ENCODE measurements at regions not wholly inside any gene's neighbourhood (a gene's known extent, or its start where the extent isn't known, plus 50 kb on each side); places are given as distances from the start of the nearest gene placed in this dataset.

GRCh38 chr1:181349512-181349911 is 133.8 kb upstream of the CACNA1E start:
- Histone ChIP-seq H3K9me3 (replicated peaks in 1 of 2; ENCODE audit: control insufficient read depth in 1 of 2, insufficient read depth in 1 of 2, low read length in 2 of 2) (no peaks in the 10 kb centered on the region), H3K36me3 (replicated peaks in 1 of 2; ENCODE audit: control insufficient read depth in 1 of 2, insufficient read depth in 2 of 2, low read length in 2 of 2) (no peaks in the 10 kb centered on the region), H3K4me3 (replicated peaks in 1 of 3; ENCODE audit: low read depth in 2 of 3, low read length in 3 of 3) (no peak overlapping the region), H3K4me1 (ENCODE audit: control insufficient read depth in 1 of 2, insufficient read depth in 2 of 2, low read length in 2 of 2) (no peaks in the 10 kb centered on the region), H2AFZ (ENCODE audit: insufficient read depth, low read depth, low read length, poor library complexity, severe bottlenecking) (no peak overlapping the region), H3K27ac (ENCODE audit: low read depth in 1 of 2, low read length in 2 of 2) (no peak overlapping the region), H4K20me1 (ENCODE audit: insufficient read depth, low read length) (no peaks in the 10 kb centered on the region), H3K9ac (ENCODE audit: insufficient read depth, low read length, poor library complexity, severe bottlenecking) (no peak overlapping the region), H3K27me3 (ENCODE audit: control insufficient read depth in 2 of 2, insufficient read depth in 2 of 2, low read length in 2 of 2) (no peaks in the 10 kb centered on the region), H3K79me2 (ENCODE audit: insufficient read depth, low read length) (no peaks in the 10 kb centered on the region), H3K4me2 (replicated peaks; ENCODE audit: extremely low read depth, low read length, poor library complexity, severe bottlenecking) (no peak overlapping the region)
- WGBS (ENCODE audit: insufficient coverage): 96% methylated on average over 2 of the region's 2 CpGs
- TF ChIP-seq CTCF (IDR thresholded peaks at IDR 0.05): no peak
- Mint-ChIP-seq H3K4me1 (no peaks in the 10 kb centered on the region), H3K27me3 (ENCODE audit: low read depth in 3 of 3) (peaks cover 4 to 6% (median 4%) of the 10 kb centered on the region in 3 donors), H3K36me3 (no peaks in the 10 kb centered on the region), H3K27ac (peak overlapping the region in 1 of 7 donors; percentile 32), H3K4me3 (no peak overlapping the region), H3K9me3 (peaks cover 0 to 1% (median 0%) of the 10 kb centered on the region in 7 donors)
- intact Hi-C loops (cut with micrococcal nuclease): no loop called here
- no peak for DNase-seq

GRCh38 chr1:181350131-181350530 is 133.2 kb upstream of the CACNA1E start:
- Histone ChIP-seq H4K20me1 (ENCODE audit: insufficient read depth, low read length) (no peaks in the 10 kb centered on the region), H3K4me2 (replicated peaks; ENCODE audit: extremely low read depth, low read length, poor library complexity, severe bottlenecking) (no peak overlapping the region), H3K9ac (ENCODE audit: insufficient read depth, low read length, poor library complexity, severe bottlenecking) (no peak overlapping the region), H3K4me1 (ENCODE audit: control insufficient read depth in 1 of 2, insufficient read depth in 2 of 2, low read length in 2 of 2) (no peaks in the 10 kb centered on the region), H3K27me3 (ENCODE audit: control insufficient read depth in 2 of 2, insufficient read depth in 2 of 2, low read length in 2 of 2) (no peaks in the 10 kb centered on the region), H3K36me3 (replicated peaks in 1 of 2; ENCODE audit: control insufficient read depth in 1 of 2, insufficient read depth in 2 of 2, low read length in 2 of 2) (no peaks in the 10 kb centered on the region), H3K9me3 (replicated peaks in 1 of 2; ENCODE audit: control insufficient read depth in 1 of 2, insufficient read depth in 1 of 2, low read length in 2 of 2) (no peaks in the 10 kb centered on the region), H3K27ac (ENCODE audit: low read depth in 1 of 2, low read length in 2 of 2) (no peak overlapping the region), H3K79me2 (ENCODE audit: insufficient read depth, low read length) (no peaks in the 10 kb centered on the region), H3K4me3 (replicated peaks in 1 of 3; ENCODE audit: low read depth in 2 of 3, low read length in 3 of 3) (no peak overlapping the region), H2AFZ (ENCODE audit: insufficient read depth, low read depth, low read length, poor library complexity, severe bottlenecking) (no peak overlapping the region)
- intact Hi-C loops (cut with micrococcal nuclease): no loop called here
- H3K36me3 Mint-ChIP-seq: no peaks in the 10 kb centered on the region
- WGBS (ENCODE audit: insufficient coverage): 88% methylated on average over 7 of the region's 7 CpGs
- peaks cover 4 to 6% (median 4%) of the 10 kb centered on the region in 3 donors for H3K27me3 Mint-ChIP-seq (ENCODE audit: low read depth in 3 of 3)
- H3K4me3 Mint-ChIP-seq: no peak overlapping the region
- H3K4me1 Mint-ChIP-seq: no peaks in the 10 kb centered on the region
- H3K9me3 Mint-ChIP-seq: peaks cover 0 to 1% (median 0%) of the 10 kb centered on the region in 7 donors
- TF ChIP-seq CTCF (IDR thresholded peaks at IDR 0.05): no peak
- no peak overlapping the region for H3K27ac Mint-ChIP-seq
- no peak for DNase-seq

All from CD14-positive monocyte (primary cell).